H9 (cell line): ENCODE measurements at regions not wholly inside any gene's neighbourhood (a gene's known extent, or its start where the extent isn't known, plus 50 kb on each side); places are given as distances from the start of the nearest gene placed in this dataset.

Experiments used
- DNase-seq: peaks from one replicate; pipeline ENCODE4 v3.0.0-alpha.2; 2017
- H2AFZ ChIP-seq: one replicate; pipeline ENCODE4 v1.6.1; 2013; ENCODE audit warnings: mild to moderate bottlenecking, low read length, control low read depth, moderate library complexity
- H2AK5ac ChIP-seq: 2 replicates; pipeline ENCODE4 v1.6.1; 2013; ENCODE audit warnings: low read length, control low read depth, mixed read lengths; ENCODE audit not compliant: insufficient read length
- H2BK120ac ChIP-seq: one replicate; pipeline ENCODE4 v1.6.1; 2013; ENCODE audit warnings: low read depth, mild to moderate bottlenecking, low read length, control low read depth, inconsistent platforms; ENCODE audit not compliant: poor library complexity, severe bottlenecking
- H2BK12ac ChIP-seq: 2 replicates; pipeline ENCODE4 v1.6.1; 2013; ENCODE audit warnings: low read length, control low read depth, mixed read lengths, low read depth; ENCODE audit not compliant: insufficient read length
- H2BK15ac ChIP-seq: 2 replicates; pipeline ENCODE4 v1.6.1; 2013; ENCODE audit warnings: low read depth, low read length, control low read depth
- H2BK20ac ChIP-seq: one replicate; pipeline ENCODE4 v1.6.1; 2013; ENCODE audit warnings: low read depth, mild to moderate bottlenecking, low read length, control low read depth, inconsistent platforms; ENCODE audit not compliant: poor library complexity, severe bottlenecking
- H2BK5ac ChIP-seq: 2 replicates; pipeline ENCODE4 v1.6.1; 2013; ENCODE audit warnings: low read length, control low read depth, mixed read lengths; ENCODE audit not compliant: insufficient read length
- H3K14ac ChIP-seq: 2 replicates; pipeline ENCODE4 v1.6.1; 2013; ENCODE audit warnings: low read length, control low read depth; ENCODE audit not compliant: insufficient read depth
- H3K18ac ChIP-seq: 2 replicates; pipeline ENCODE4 v1.6.1; 2013; ENCODE audit warnings: low read depth, mild to moderate bottlenecking, mixed read lengths, low read length, control low read depth; ENCODE audit not compliant: insufficient read length
- H3K23ac ChIP-seq: 2 replicates; pipeline ENCODE4 v1.6.1; 2013; ENCODE audit warnings: low read length, control low read depth, mixed read lengths, low read depth; ENCODE audit not compliant: insufficient read length
- H3K23me2 ChIP-seq: 2 replicates; pipeline ENCODE4 v1.6.1; 2013; ENCODE audit warnings: low read depth, mild to moderate bottlenecking, mixed read lengths, low read length, control low read depth; ENCODE audit not compliant: insufficient read length, poor library complexity, severe bottlenecking
- H3K27ac ChIP-seq: 2 replicates; pipeline ENCODE4 v1.5.1; 2013; ENCODE audit warnings: low read length, control low read depth, mixed read lengths, low read depth; ENCODE audit not compliant: insufficient read length
- H3K27me3 ChIP-seq: 2 replicates; pipeline ENCODE4 v1.6.1; 2013; ENCODE audit warnings: low read length, control low read depth, inconsistent platforms; ENCODE audit not compliant: insufficient read depth
- H3K4ac ChIP-seq: 2 replicates; pipeline ENCODE4 v1.6.1; 2013; ENCODE audit warnings: low read depth, mild to moderate bottlenecking, control low read depth, inconsistent platforms, low read length, moderate library complexity
- H3K4me1 ChIP-seq: 2 replicates; pipeline ENCODE4 v1.6.1; 2013; ENCODE audit warnings: low read length, control low read depth, inconsistent platforms; ENCODE audit not compliant: insufficient read depth
- H3K4me2 ChIP-seq: 2 replicates; pipeline ENCODE4 v1.6.1; 2013; ENCODE audit warnings: low read length, control low read depth, mixed read lengths; ENCODE audit not compliant: insufficient read length, insufficient read depth
- H3K56ac ChIP-seq: 2 replicates; pipeline ENCODE4 v1.6.1; 2013; ENCODE audit warnings: low read depth, mild to moderate bottlenecking, mixed read lengths, low read length, control low read depth; ENCODE audit not compliant: insufficient read length
- H3K79me1 ChIP-seq: 2 replicates; pipeline ENCODE4 v1.6.1; 2013; ENCODE audit warnings: low read depth, mild to moderate bottlenecking, moderate library complexity, low read length, control low read depth, inconsistent platforms; ENCODE audit not compliant: insufficient read depth, poor library complexity, severe bottlenecking
- H3K79me2 ChIP-seq: 2 replicates; pipeline ENCODE4 v1.6.1; 2013; ENCODE audit warnings: low read length, control low read depth, inconsistent platforms; ENCODE audit not compliant: insufficient read depth
- H3K9ac ChIP-seq: 2 replicates; pipeline ENCODE4 v1.6.1; 2013; ENCODE audit warnings: low read length, control low read depth, mixed read lengths; ENCODE audit not compliant: insufficient read length; ENCODE audit errors: extremely low read depth
- H3K9me3 ChIP-seq: one replicate; pipeline ENCODE4 v1.6.1; 2013; ENCODE audit warnings: low read depth, low read length, inconsistent platforms; ENCODE audit not compliant: control insufficient read depth
- H3T11ph ChIP-seq: one replicate; pipeline ENCODE4 v1.6.1; 2013; ENCODE audit warnings: mild to moderate bottlenecking, low read length, control low read depth, inconsistent platforms
- H4K20me1 ChIP-seq: one replicate; pipeline ENCODE4 v1.6.1; 2013; ENCODE audit not compliant: control insufficient read depth, insufficient read length, insufficient read depth
- H4K5ac ChIP-seq: 2 replicates; pipeline ENCODE4 v1.6.1; 2013; ENCODE audit warnings: low read depth, mild to moderate bottlenecking, mixed read lengths, low read length, control low read depth; ENCODE audit not compliant: insufficient read length
- H4K8ac ChIP-seq: replicated peaks from 2 replicates; pipeline ENCODE4 v1.6.1; 2013; ENCODE audit warnings: low read length, control low read depth, mixed read lengths, low read depth; ENCODE audit not compliant: insufficient read length
- H4K91ac ChIP-seq: 2 replicates; pipeline ENCODE4 v1.6.1; 2013; ENCODE audit warnings: low read depth, mild to moderate bottlenecking, moderate library complexity, mixed read lengths, low read length, control low read depth; ENCODE audit not compliant: insufficient read length
- H3K27ac Mint-ChIP-seq, 3 experiments: 2 replicates in 2 of 3; 3 replicates in 1 of 3; pipeline ENCODE4 v1.8.0; 2020 to 2021; ENCODE audit warnings: mixed read lengths in 3 of 3, mild to moderate bottlenecking in 1 of 3, moderate library complexity in 1 of 3
- H3K27me3 Mint-ChIP-seq: 2 replicates; pipeline ENCODE4 v1.8.0; 2021; ENCODE audit warnings: low read depth, mild to moderate bottlenecking, moderate library complexity, mixed read lengths
- H3K36me3 Mint-ChIP-seq, 3 experiments: 2 replicates in 2 of 3; 3 replicates in 1 of 3; pipeline ENCODE4 v1.8.0; 2020 to 2021; ENCODE audit warnings: low read depth in 3 of 3, mixed read lengths in 3 of 3; ENCODE audit not compliant: insufficient read depth in 1 of 3
- H3K4me1 Mint-ChIP-seq, 2 experiments: 2 replicates each; pipeline ENCODE4 v1.8.0; 2020; ENCODE audit warnings: mixed read lengths in 2 of 2
- H3K4me3 Mint-ChIP-seq, 2 experiments: 2 replicates in 1 of 2; 3 replicates in 1 of 2; pipeline ENCODE4 v1.8.0; 2020 to 2021; ENCODE audit warnings: mild to moderate bottlenecking in 2 of 2, mixed read lengths in 2 of 2, moderate library complexity in 1 of 2
- H3K9me3 Mint-ChIP-seq, 2 experiments: 2 replicates in 1 of 2; 3 replicates in 1 of 2; pipeline ENCODE4 v1.8.0; 2020; ENCODE audit warnings: mild to moderate bottlenecking in 2 of 2, mixed read lengths in 2 of 2, moderate library complexity in 1 of 2
- CTCF ChIP-seq: fragments of 200-600 bp; sonication (generic); conservative IDR thresholded peaks from 3 replicates; pipeline ENCODE4 v1.8.0; 2021; ENCODE audit warnings: antibody characterized with exemption, mild to moderate bottlenecking
- WGBS: extraction: QIAGEN DNeasy Blood & Tissue Kit; methylation state at CpG from one replicate; pipeline ENCODE4 v1.1.7; 2013; ENCODE audit warnings: missing lambda C conversion rate, low lambda C conversion rate, mixed read lengths; ENCODE audit not compliant: insufficient read length; ENCODE audit errors: extremely low coverage; 5-methylcytosine and 5-hydroxymethylcytosine counted together

- Histone ChIP-seq H4K5ac (no peak overlapping the region), H2BK5ac (no peak overlapping the region), H3K4ac (no peak overlapping the region), H3K23ac (no peak overlapping the region), H3K27me3 (no peaks in the 10 kb centered on the region), H2AK5ac (no peak overlapping the region), H3K9ac (no peak overlapping the region), H3K18ac (no peak overlapping the region), H3K4me1 (no peaks in the 10 kb centered on the region), H2BK15ac (no peak overlapping the region), H3T11ph (no peak overlapping the region), H3K56ac (no peak overlapping the region), H3K23me2 (no peaks in the 10 kb centered on the region), H3K79me1 (no peaks in the 10 kb centered on the region), H2AFZ (no peak overlapping the region), H2BK20ac (no peak overlapping the region), H3K14ac (no peak overlapping the region), H4K8ac (no peak overlapping the region), H3K4me2 (no peak overlapping the region), H4K20me1 (no peaks in the 10 kb centered on the region), H3K27ac (no peak overlapping the region), H3K79me2 (no peaks in the 10 kb centered on the region), H2BK120ac (no peak overlapping the region), H4K91ac (no peak overlapping the region), H2BK12ac (no peak overlapping the region), H3K9me3 (no peaks in the 10 kb centered on the region)
- Mint-ChIP-seq H3K4me3 (no peak overlapping the region), H3K4me1 (peaks cover 9% of the 10 kb centered on the region in 2 experiments; a peak in 3 of 4 replicates), H3K9me3 (no peaks in the 10 kb centered on the region), H3K27ac (no peak overlapping the region), H3K36me3 (no peaks in the 10 kb centered on the region), H3K27me3 (peaks cover 15% of the 10 kb centered on the region)
- no CpG with 5 or more reads among the region's 7 CpGs for WGBS
- no peak for DNase-seq
- TF ChIP-seq CTCF, result no peak
Measured at GRCh38 chr5:174547814-174548213, 176.6 kb upstream of the MSX2 start.
